Ascending aorta (tissue), 2 donors: ENCODE measurements at regions not wholly inside any gene's neighbourhood (a gene's known extent, or its start where the extent isn't known, plus 50 kb on each side); places are given as distances from the start of the nearest gene placed in this dataset.
"Not testable (repeated sequence)": the region's sequence is repeated elsewhere in the genome, so short reads cannot be mapped to it uniquely, and the experiment has no call there.

Experiments
- DNase-seq, 2 donors: peaks; one replicate each; pipeline ENCODE4 v3.0.0-alpha.2; 2019; ENCODE audit warnings: low spot score in 2 of 2
- H3K27ac ChIP-seq, 2 donors: fragments of 200-600 bp; sonication (generic); one replicate each; pipeline ENCODE4 v1.5.1; 2016 to 2017; ENCODE audit warnings: mild to moderate bottlenecking in 1 of 2
- H3K27me3 ChIP-seq: fragments of 200-600 bp; sonication (generic); one replicate; pipeline ENCODE4 v1.5.1; 2017
- H3K36me3 ChIP-seq, 2 donors: fragments of 200-600 bp; sonication (generic); one replicate each; pipeline ENCODE4 v1.5.1; 2016
- H3K4me1 ChIP-seq, 2 donors: fragments of 200-600 bp; sonication (generic); one replicate each; pipeline ENCODE4 v1.5.1; 2016 to 2017; ENCODE audit warnings: mild to moderate bottlenecking in 1 of 2
- H3K4me3 ChIP-seq, 2 donors: fragments of 200-600 bp; sonication (generic); one replicate each; pipeline ENCODE4 v1.5.1; 2016 to 2017; ENCODE audit warnings: mild to moderate bottlenecking in 1 of 2
- H3K9me3 ChIP-seq, 2 donors: fragments of 200-600 bp; sonication (generic); one replicate each; pipeline ENCODE4 v1.5.1; 2016
- CTCF ChIP-seq, 3 experiments: fragments of 200-600 bp in 2 of 3; fragments of 450-650 bp in 1 of 3; sonication (generic) in 2 of 3; IDR thresholded peaks; one replicate each; pipeline ENCODE4 v1.5.1; 2016 to 2019; ENCODE audit warnings: antibody characterized with exemption in 3 of 3, mild to moderate bottlenecking in 1 of 3, moderate library complexity in 1 of 3
- intact Hi-C: fragments of 100-400 bp; cut with DNase I; formaldehyde crosslinking; loops from one replicate; pipeline ENCODE4 v1.15.1; 2023

GRCh38 chr15:95770196-95770595 lies 560.3 kb upstream of the NR2F2 start:
- intact Hi-C loops = no loop called here

GRCh38 chr15:95772982-95773381 lies 557.5 kb upstream of the NR2F2 start:
- no peak for TF ChIP-seq CTCF (IDR thresholded peaks at IDR 0.05)
- Histone ChIP-seq H3K27ac (no peak overlapping the region), H3K36me3 (no peaks in the 10 kb centered on the region), H3K9me3 (no peaks in the 10 kb centered on the region), H3K27me3 (no peaks in the 10 kb centered on the region), H3K4me3 (no peak overlapping the region), H3K4me1 (no peaks in the 10 kb centered on the region)
- DNase-seq = no peak
- intact Hi-C loops = no loop called here

More at GRCh38 chr15:95770196-95770595, 560.3 kb upstream of the NR2F2 start:
- Histone ChIP-seq H3K4me3 (no peak overlapping the region), H3K27me3 (no peaks in the 10 kb centered on the region), H3K27ac (no peak overlapping the region), H3K4me1 (no peaks in the 10 kb centered on the region), H3K9me3 (no peaks in the 10 kb centered on the region), H3K36me3 (no peaks in the 10 kb centered on the region)
- no peak for DNase-seq
- no peak for TF ChIP-seq CTCF (IDR thresholded peaks at IDR 0.05)

- Histone ChIP-seq H3K27ac (no peak overlapping the region), H3K4me3 (no peak overlapping the region), H3K36me3 (no peaks in the 10 kb centered on the region), H3K27me3 (no peaks in the 10 kb centered on the region), H3K4me1 (no peaks in the 10 kb centered on the region), H3K9me3 (peaks cover 17 to 42% of the 10 kb centered on the region in 2 donors)
- DNase-seq = no peak
- intact Hi-C loops = no loop called here
- no peak for TF ChIP-seq CTCF (IDR thresholded peaks at IDR 0.05)
Measured at GRCh38 chr15:95784508-95784907, 546.0 kb upstream of the NR2F2 start.

- intact Hi-C loops, DNase-seq, H3K27me3 ChIP-seq: not testable (repeated sequence)
Measured at GRCh38 chr15:95785276-95785675, 545.2 kb upstream of the NR2F2 start.

GRCh38 chr15:95793231-95793630 lies 537.3 kb upstream of the NR2F2 start:
- no peaks in the 10 kb centered on the region for H3K4me1 ChIP-seq

More at GRCh38 chr15:95785276-95785675, 545.2 kb upstream of the NR2F2 start:
- peaks cover 17 to 42% of the 10 kb centered on the region in 2 donors for H3K9me3 ChIP-seq
- not testable (repeated sequence) for H3K4me3 ChIP-seq, H3K36me3 ChIP-seq, H3K4me1 ChIP-seq, H3K27ac ChIP-seq

GRCh38 chr15:95795386-95795785 lies 535.1 kb upstream of the NR2F2 start:
- DNase-seq = no peak
- Histone ChIP-seq H3K4me1 (no peaks in the 10 kb centered on the region), H3K9me3 (no peaks in the 10 kb centered on the region), H3K27ac (no peak overlapping the region), H3K27me3 (no peaks in the 10 kb centered on the region), H3K36me3 (no peaks in the 10 kb centered on the region), H3K4me3 (no peak overlapping the region)
- intact Hi-C loops = no loop called here
- no peak for TF ChIP-seq CTCF (IDR thresholded peaks at IDR 0.05)

More at GRCh38 chr15:95793231-95793630, 537.3 kb upstream of the NR2F2 start:
- no peak for DNase-seq
- no peaks in the 10 kb centered on the region for H3K36me3 ChIP-seq
- no peak for TF ChIP-seq CTCF (IDR thresholded peaks at IDR 0.05)
- no peak overlapping the region for H3K27ac ChIP-seq
- H3K27me3 ChIP-seq = no peaks in the 10 kb centered on the region
- no peaks in the 10 kb centered on the region for H3K9me3 ChIP-seq
- intact Hi-C loops = no loop called here
- H3K4me3 ChIP-seq = no peak overlapping the region
